ENCODE measurements at regions not wholly inside any gene's neighbourhood (a gene's known extent, or its start where the extent isn't known, plus 50 kb on each side); places are given as distances from the start of the nearest gene placed in this dataset.

DNA sequence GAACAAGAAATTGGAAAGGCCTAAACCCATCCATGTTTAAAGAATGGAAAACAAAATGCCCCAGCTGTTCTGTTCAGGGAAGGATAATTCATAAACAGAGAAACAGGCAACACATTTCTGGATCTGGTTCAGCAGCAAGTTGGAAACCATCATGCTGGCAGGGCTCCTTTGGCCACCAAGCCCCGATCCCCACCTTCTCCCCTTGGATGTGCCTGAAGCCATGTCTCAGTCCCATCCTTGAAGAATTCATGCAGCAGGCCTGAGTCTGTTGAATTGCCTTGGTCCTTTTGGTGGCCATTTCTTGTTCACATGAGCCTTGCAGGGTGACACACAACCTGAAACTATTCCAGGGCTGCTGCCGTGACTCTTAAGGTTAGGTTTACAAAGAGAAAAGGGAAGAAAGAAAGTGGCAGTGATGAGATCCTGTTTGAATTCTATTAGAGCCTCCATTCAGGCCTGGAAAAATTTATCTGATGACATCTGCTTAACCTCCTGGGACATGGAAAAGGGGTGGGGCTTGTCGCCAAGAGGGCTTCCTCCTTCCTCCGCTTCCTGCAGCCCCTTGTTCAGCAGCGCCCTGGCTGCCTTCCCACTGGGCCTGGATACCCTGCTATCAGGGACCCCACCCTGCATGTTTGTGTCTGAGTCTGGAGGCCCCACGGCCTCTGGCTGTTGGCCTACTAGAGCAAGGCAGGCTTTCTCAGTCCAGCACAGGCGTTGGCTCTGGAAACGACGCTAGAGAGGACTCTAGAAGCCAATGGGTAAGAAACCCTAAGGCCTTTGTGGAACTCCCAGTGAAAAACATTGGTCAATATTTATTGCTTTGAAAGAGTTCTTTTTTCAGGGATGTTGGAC is 341.9 kb downstream of the C12orf75 start:
- 91% methylated on average over 9 of the region's 9 CpGs for WGBS (ENCODE audit: insufficient coverage)
- TF ChIP-seq, protein P1, sequence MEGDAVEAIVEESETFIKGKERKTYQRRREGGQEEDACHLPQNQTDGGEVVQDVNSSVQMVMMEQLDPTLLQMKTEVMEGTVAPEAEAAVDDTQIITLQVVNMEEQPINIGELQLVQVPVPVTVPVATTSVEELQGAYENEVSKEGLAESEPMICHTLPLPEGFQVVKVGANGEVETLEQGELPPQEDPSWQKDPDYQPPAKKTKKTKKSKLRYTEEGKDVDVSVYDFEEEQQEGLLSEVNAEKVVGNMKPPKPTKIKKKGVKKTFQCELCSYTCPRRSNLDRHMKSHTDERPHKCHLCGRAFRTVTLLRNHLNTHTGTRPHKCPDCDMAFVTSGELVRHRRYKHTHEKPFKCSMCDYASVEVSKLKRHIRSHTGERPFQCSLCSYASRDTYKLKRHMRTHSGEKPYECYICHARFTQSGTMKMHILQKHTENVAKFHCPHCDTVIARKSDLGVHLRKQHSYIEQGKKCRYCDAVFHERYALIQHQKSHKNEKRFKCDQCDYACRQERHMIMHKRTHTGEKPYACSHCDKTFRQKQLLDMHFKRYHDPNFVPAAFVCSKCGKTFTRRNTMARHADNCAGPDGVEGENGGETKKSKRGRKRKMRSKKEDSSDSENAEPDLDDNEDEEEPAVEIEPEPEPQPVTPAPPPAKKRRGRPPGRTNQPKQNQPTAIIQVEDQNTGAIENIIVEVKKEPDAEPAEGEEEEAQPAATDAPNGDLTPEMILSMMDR (IDR thresholded peaks at IDR 0.05), result no peak
- Histone ChIP-seq H3K4me3 (ENCODE audit: low read length) (no peak overlapping the region), H3K27ac (ENCODE audit: low read length) (no peak overlapping the region), H3K9me3 (ENCODE audit: control insufficient read depth, insufficient read depth, low read length) (no peaks in the 10 kb centered on the region), H3K36me3 (ENCODE audit: control insufficient read depth, insufficient read depth, low read length) (no peaks in the 10 kb centered on the region), H3K4me1 (ENCODE audit: control insufficient read depth, insufficient read depth, low read length) (no peaks in the 10 kb centered on the region), H3K27me3 (ENCODE audit: control insufficient read depth, insufficient read depth, low read length) (no peaks in the 10 kb centered on the region)
- ATAC-seq (no peak), DNase-seq (no peak)
- Mint-ChIP-seq H3K4me3 (no peak overlapping the region), H3K9me3 (no peaks in the 10 kb centered on the region), H3K27me3 (ENCODE audit: low read depth in 2 of 2) (peaks cover 3 to 17% of the 10 kb centered on the region in 2 donors), H3K36me3 (no peaks in the 10 kb centered on the region), H3K4me1 (peaks cover 0 to 4% of the 10 kb centered on the region in 2 donors), H3K27ac (no peak overlapping the region)
- intact Hi-C loops (cut with micrococcal nuclease), result no loop called here

DNA sequence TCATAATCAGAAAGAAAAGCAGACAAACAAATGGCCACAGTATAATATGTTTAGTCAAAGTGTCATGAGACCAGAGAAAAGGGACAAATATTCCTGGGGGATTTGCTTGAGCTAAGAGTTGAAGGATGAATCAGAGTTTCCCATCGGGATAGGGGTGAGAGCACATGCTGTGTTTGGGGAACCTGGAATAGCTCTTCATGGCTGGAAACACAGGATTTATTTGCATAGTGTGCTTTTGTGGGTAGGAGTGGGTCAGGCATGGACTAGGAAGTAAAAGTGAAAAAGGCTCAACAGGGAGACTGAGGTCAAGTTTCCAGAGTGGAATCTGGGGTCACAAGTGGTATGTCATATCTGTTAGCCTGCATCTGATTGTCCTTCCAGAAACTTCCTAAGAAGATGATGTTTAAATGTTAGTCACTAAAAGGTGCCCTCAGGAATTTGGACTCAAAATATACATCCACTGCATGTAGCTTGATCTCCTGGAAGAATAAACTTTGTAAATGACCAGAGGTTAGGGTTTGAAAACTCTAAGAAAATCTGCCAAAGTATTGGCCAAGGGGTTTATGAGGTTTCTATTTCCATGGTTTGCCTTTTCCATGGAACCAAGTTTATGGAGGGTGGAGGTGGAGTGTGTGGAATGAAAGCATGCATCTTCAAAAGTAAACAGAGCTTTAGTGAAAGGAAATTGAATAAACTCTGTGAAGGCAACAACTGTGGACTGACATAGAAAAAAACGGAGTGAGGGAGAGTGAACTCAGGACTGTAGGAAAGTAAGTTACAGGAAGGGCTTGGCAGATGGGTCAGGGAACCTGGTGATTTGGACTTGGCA is 344.6 kb downstream of the C12orf75 start:
- 80% methylated on average over 2 of the region's 2 CpGs for WGBS (ENCODE audit: insufficient coverage)

DNA sequence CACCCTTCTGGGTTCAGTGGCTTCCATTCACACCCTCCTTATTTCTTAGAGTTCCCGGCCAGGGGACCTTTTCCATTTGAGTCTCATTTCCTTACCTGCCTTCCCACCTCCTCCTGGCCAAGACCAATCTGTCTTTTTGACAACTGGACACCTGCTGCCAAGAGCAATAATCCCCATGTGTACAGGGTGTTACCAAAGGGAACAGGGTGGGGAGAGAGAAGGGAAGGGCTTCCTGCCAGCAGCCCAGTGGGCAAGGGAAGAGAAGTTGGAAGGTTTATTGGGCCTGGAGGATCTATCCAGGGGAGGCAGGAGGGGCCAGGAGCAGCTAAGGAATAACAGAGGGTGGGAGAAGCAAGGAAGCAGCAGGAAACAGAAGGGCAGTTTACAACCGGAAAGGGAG is 346.2 kb downstream of the C12orf75 start:
- no peaks in the 10 kb centered on the region for H3K36me3 Mint-ChIP-seq
- no peaks in the 10 kb centered on the region for H3K4me1 ChIP-seq (ENCODE audit: control insufficient read depth, insufficient read depth, low read length)
- 66% methylated on average over 2 of the region's 2 CpGs for WGBS (ENCODE audit: insufficient coverage)
- no peak for ATAC-seq
- TF ChIP-seq, protein P1 (IDR thresholded peaks at IDR 0.05), result no peak
- DNase-seq, result no peak
- H3K9me3 ChIP-seq (ENCODE audit: control insufficient read depth, insufficient read depth, low read length), result no peaks in the 10 kb centered on the region
- H3K36me3 ChIP-seq (ENCODE audit: control insufficient read depth, insufficient read depth, low read length), result no peaks in the 10 kb centered on the region
- H3K4me3 Mint-ChIP-seq, result no peak overlapping the region
- H3K4me1 Mint-ChIP-seq, result peaks cover 0 to 4% of the 10 kb centered on the region in 2 donors
- no peak overlapping the region for H3K27ac ChIP-seq (ENCODE audit: low read length)
- H3K27me3 Mint-ChIP-seq (ENCODE audit: low read depth in 2 of 2), result peaks cover 0 to 3% of the 10 kb centered on the region in 2 donors
- no peak overlapping the region for H3K4me3 ChIP-seq (ENCODE audit: low read length)
- no peak overlapping the region for H3K27ac Mint-ChIP-seq
- no peaks in the 10 kb centered on the region for H3K27me3 ChIP-seq (ENCODE audit: control insufficient read depth, insufficient read depth, low read length)
- no peaks in the 10 kb centered on the region for H3K9me3 Mint-ChIP-seq
- intact Hi-C loops (cut with micrococcal nuclease), result no loop called here

More for the DNA sequence above, 344.6 kb downstream of the C12orf75 start:
- Mint-ChIP-seq H3K4me3 (no peak overlapping the region), H3K27me3 (ENCODE audit: low read depth in 2 of 2) (peaks cover 0 to 3% of the 10 kb centered on the region in 2 donors), H3K9me3 (no peaks in the 10 kb centered on the region), H3K36me3 (no peaks in the 10 kb centered on the region), H3K4me1 (peaks cover 0 to 4% of the 10 kb centered on the region in 2 donors), H3K27ac (no peak overlapping the region)
- H3K27me3 ChIP-seq (ENCODE audit: control insufficient read depth, insufficient read depth, low read length), result no peaks in the 10 kb centered on the region
- H3K4me1 ChIP-seq (ENCODE audit: control insufficient read depth, insufficient read depth, low read length), result no peaks in the 10 kb centered on the region
- no peak overlapping the region for H3K4me3 ChIP-seq (ENCODE audit: low read length)
- intact Hi-C loops (cut with micrococcal nuclease), result no loop called here
- ATAC-seq, result no peak
- no peaks in the 10 kb centered on the region for H3K36me3 ChIP-seq (ENCODE audit: control insufficient read depth, insufficient read depth, low read length)
- DNase-seq, result no peak
- no peaks in the 10 kb centered on the region for H3K9me3 ChIP-seq (ENCODE audit: control insufficient read depth, insufficient read depth, low read length)
- no peak overlapping the region for H3K27ac ChIP-seq (ENCODE audit: low read length)
- TF ChIP-seq, protein P1 (IDR thresholded peaks at IDR 0.05), result no peak

All from natural killer cell (primary cell).